Thoracic aorta (tissue), 2 donors: ENCODE measurements at regions not wholly inside any gene's neighbourhood (a gene's known extent, or its start where the extent isn't known, plus 50 kb on each side); places are given as distances from the start of the nearest gene placed in this dataset.

Experiments
- ATAC-seq: fragments of 150-250 bp; one replicate; pipeline ENCODE4 v1.8.0; 2017; ENCODE audit warnings: low read depth; ENCODE audit not compliant: insufficient number of reproducible peaks, low FRiP score
- DNase-seq: peaks from one replicate; pipeline ENCODE4 v3.0.0-alpha.2; 2020; ENCODE audit warnings: low spot score
- H3K27ac ChIP-seq, 2 donors: fragments of 200-600 bp; sonication (generic); 1 replicate in 1 of 2; 2 replicates in 1 of 2; pipeline ENCODE4 v1.5.1; 2016; ENCODE audit warnings: mild to moderate bottlenecking in 2 of 2, moderate library complexity in 2 of 2
- H3K27me3 ChIP-seq: fragments of 200-600 bp; sonication (generic); replicated peaks from 2 replicates; pipeline ENCODE4 v1.6.0; 2016; ENCODE audit warnings: mild to moderate bottlenecking; ENCODE audit not compliant: insufficient read depth
- H3K36me3 ChIP-seq: fragments of 200-600 bp; sonication (generic); one replicate; pipeline ENCODE4 v1.5.1; 2016
- H3K4me1 ChIP-seq, 2 donors: fragments of 200-600 bp; sonication (generic); 1 replicate in 1 of 2; 2 replicates in 1 of 2; pipeline versions ENCODE4 v1.5.1 to v1.6.0; 2016; ENCODE audit warnings: low read depth in 2 of 2, mild to moderate bottlenecking in 1 of 2; ENCODE audit not compliant: control insufficient read depth in 1 of 2
- H3K4me3 ChIP-seq: fragments of 200-600 bp; sonication (generic); 2 replicates; pipeline ENCODE4 v1.5.1; 2016; ENCODE audit warnings: mild to moderate bottlenecking
- H3K9me3 ChIP-seq: fragments of 200-600 bp; sonication (generic); 2 replicates; pipeline ENCODE4 v1.5.1; 2016
- TF ChIP-seq, protein P1 (sequence below): fragments of 200-600 bp; sonication (generic); IDR thresholded peaks from one replicate; pipeline ENCODE4 v1.5.1; 2019; ENCODE audit warnings: antibody characterized with exemption

DNA sequence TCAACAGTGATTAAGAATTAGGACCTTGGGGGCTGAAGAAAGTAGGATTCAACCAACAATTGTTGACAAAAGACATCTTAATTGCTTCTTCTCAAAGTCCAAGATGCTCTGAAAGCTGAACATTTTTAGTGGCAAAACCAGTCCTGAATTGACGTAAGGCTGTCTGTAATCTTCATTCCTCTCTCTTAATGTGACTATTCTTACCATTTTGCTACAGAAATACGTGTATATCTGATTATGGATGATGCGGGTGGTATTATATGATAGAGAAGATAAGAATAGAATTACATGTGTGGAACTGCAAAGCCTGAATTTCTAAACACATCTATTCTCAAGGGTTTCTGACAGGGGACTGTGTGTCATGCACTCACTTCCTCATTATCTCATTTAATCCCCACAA is 130.3 kb upstream of the SASH1 start:
- H3K9me3 ChIP-seq = no peaks in the 10 kb centered on the region
- ATAC-seq (no peak), DNase-seq (no peak)
- no peaks in the 10 kb centered on the region for H3K27me3 ChIP-seq
- TF ChIP-seq, protein P1, sequence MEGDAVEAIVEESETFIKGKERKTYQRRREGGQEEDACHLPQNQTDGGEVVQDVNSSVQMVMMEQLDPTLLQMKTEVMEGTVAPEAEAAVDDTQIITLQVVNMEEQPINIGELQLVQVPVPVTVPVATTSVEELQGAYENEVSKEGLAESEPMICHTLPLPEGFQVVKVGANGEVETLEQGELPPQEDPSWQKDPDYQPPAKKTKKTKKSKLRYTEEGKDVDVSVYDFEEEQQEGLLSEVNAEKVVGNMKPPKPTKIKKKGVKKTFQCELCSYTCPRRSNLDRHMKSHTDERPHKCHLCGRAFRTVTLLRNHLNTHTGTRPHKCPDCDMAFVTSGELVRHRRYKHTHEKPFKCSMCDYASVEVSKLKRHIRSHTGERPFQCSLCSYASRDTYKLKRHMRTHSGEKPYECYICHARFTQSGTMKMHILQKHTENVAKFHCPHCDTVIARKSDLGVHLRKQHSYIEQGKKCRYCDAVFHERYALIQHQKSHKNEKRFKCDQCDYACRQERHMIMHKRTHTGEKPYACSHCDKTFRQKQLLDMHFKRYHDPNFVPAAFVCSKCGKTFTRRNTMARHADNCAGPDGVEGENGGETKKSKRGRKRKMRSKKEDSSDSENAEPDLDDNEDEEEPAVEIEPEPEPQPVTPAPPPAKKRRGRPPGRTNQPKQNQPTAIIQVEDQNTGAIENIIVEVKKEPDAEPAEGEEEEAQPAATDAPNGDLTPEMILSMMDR = no peak
- no peaks in the 10 kb centered on the region for H3K4me1 ChIP-seq
- no peak overlapping the region for H3K4me3 ChIP-seq
- no peak overlapping the region for H3K27ac ChIP-seq
- no peaks in the 10 kb centered on the region for H3K36me3 ChIP-seq

DNA sequence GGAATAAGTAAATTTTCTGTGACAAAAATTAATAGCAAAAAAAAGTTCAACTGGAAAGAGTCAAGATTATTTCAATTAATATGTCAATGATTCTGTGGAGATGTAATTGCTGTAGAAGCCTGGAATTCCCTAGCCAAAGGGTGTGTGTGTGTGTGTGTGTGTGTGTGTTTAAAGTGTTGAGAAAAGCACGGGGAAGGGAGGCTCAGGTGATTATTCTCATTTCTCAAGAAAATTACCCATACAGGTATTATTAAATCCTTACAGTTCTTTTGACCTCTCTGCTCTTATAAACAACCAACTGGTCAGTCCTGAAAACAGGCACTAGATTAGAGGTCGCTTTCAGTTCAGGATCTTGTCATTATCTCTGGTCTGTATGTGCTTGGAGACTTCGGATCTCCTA is 129.3 kb upstream of the SASH1 start:
- ATAC-seq = no peak
- Histone ChIP-seq H3K4me1 (peaks cover 0 to 5% of the 10 kb centered on the region in 2 donors), H3K36me3 (no peaks in the 10 kb centered on the region), H3K27ac (no peak overlapping the region), H3K27me3 (no peaks in the 10 kb centered on the region), H3K4me3 (no peak overlapping the region), H3K9me3 (no peaks in the 10 kb centered on the region)
- no peak for DNase-seq
- TF ChIP-seq, protein P1 = no peak

DNA sequence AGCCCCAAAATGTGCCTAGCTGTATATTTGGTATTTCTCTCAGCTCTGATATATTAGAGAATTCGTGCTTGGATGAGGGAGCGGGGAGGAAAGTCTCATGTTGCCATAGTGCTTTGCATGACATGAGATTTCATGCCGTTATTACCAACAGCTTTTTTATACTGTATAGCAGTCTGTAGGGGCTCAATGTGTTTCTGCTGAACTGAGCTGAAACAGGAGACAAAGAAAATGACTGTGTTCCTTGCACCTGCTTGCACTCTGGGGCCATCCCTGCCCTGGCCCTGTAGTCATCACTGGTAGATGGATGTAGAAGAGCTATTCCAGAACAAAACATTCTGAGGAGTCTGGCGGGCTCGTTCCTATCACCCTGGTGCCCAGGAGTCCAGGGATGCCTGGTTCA is 128.0 kb upstream of the SASH1 start:
- TF ChIP-seq, protein P1 = no peak
- no peaks in the 10 kb centered on the region for H3K27me3 ChIP-seq
- no peak overlapping the region for H3K27ac ChIP-seq
- no peak for ATAC-seq
- no peak overlapping the region for H3K4me3 ChIP-seq
- H3K36me3 ChIP-seq = no peaks in the 10 kb centered on the region
- peaks cover 0 to 11% of the 10 kb centered on the region in 2 donors for H3K4me1 ChIP-seq
- no peaks in the 10 kb centered on the region for H3K9me3 ChIP-seq
- DNase-seq = no peak

DNA sequence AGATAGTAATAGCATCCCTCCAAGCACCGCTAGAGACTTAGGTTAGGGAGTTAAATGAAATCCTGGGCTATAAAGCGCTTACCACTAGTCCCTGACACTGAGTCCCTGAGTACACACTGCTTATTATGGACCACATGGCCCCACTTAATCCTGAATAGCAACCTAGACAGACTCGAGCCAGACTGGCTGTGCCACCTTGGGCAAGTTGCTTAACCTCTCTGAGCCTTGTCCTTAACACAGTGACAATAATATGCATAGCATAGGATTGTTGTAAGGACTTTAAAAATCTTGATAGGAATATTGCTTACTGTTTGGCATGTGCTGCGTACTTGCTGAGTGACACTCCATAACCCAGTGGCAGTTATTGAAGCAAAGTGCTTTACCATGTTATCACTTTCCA is 125.6 kb upstream of the SASH1 start:
- Histone ChIP-seq H3K27me3 (no peaks in the 10 kb centered on the region), H3K36me3 (no peaks in the 10 kb centered on the region), H3K4me1 (peaks cover 0 to 11% of the 10 kb centered on the region in 2 donors), H3K27ac (no peak overlapping the region), H3K4me3 (no peak overlapping the region), H3K9me3 (no peaks in the 10 kb centered on the region)
- TF ChIP-seq, protein P1 = no peak
- ATAC-seq = peak; percentile 16
- DNase-seq = no peak

DNA sequence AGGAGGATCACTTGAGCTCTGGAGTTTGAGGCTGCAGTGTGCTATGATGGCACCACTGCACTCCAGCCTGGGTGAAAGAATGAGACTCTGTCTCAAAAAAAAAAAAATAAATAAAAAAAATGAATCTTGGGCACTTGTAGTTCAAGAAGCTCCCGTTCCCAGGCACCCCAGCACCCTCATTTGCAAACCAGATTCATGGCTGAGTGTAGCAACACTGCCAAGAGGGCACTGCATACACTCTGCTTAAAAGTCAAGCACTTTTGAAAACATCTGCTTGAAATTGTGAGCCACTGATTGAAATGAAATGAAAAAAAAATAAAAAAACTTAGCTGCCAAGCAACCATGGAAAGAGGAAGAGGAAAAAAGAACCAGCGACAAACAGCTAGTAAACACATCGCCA is 124.7 kb upstream of the SASH1 start:
- H3K27me3 ChIP-seq = no peaks in the 10 kb centered on the region
- no peak overlapping the region for H3K27ac ChIP-seq
- TF ChIP-seq, protein P1 = no peak
- H3K4me1 ChIP-seq = peaks cover 0 to 15% of the 10 kb centered on the region in 2 donors
- H3K4me3 ChIP-seq = no peak overlapping the region
- ATAC-seq = no peak
- H3K9me3 ChIP-seq = no peaks in the 10 kb centered on the region
- DNase-seq = no peak
- H3K36me3 ChIP-seq = no peaks in the 10 kb centered on the region
